NCI-H2029 (cell line): ENCODE measurements at regions not wholly inside any gene's neighbourhood (a gene's known extent, or its start where the extent isn't known, plus 50 kb on each side); places are given as distances from the start of the nearest gene placed in this dataset.
"Not testable (repeated sequence)": the region's sequence is repeated elsewhere in the genome, so short reads cannot be mapped to it uniquely, and the experiment has no call there.

ENCODE experiments used
- DNase-seq: peaks from one replicate; lab custom pipeline; 2025; lab: John Stamatoyannopoulos, UW

GRCh38 chr13:58619396-58620113 is 988.0 kb downstream of the PCDH17 start:
- DNase-seq = no peak

GRCh38 chr13:58620176-58620575 is 988.6 kb downstream of the PCDH17 start:
- DNase-seq = no peak

- no peak for DNase-seq
Measured at GRCh38 chr13:58625703-58626389, 994.3 kb downstream of the PCDH17 start.

- DNase-seq = no peak
Measured at GRCh38 chr13:58630794-58631193, 999.2 kb downstream of the PCDH17 start.

- no peak for DNase-seq
Measured at GRCh38 chr13:58633226-58633625, 1001.7 kb downstream of the PCDH17 start.

GRCh38 chr13:58655086-58655485 is 1023.5 kb downstream of the PCDH17 start:
- no peak for DNase-seq

- DNase-seq = no peak
Measured at GRCh38 chr13:58660826-58661225, 1029.3 kb downstream of the PCDH17 start.

- DNase-seq = no peak
Measured at GRCh38 chr13:58666331-58666730, 1034.8 kb downstream of the PCDH17 start.

GRCh38 chr13:58667096-58667495 is 1035.6 kb downstream of the PCDH17 start:
- DNase-seq = no peak

GRCh38 chr13:58680115-58680514 is 1048.6 kb downstream of the PCDH17 start:
- DNase-seq = no peak

GRCh38 chr13:58682616-58683015 is 1051.1 kb downstream of the PCDH17 start:
- no peak for DNase-seq

- DNase-seq = no peak
Measured at GRCh38 chr13:58687148-58687547, 1055.6 kb downstream of the PCDH17 start.

- DNase-seq = no peak
Measured at GRCh38 chr13:58698531-58698930, 1067.0 kb downstream of the PCDH17 start.

- no peak for DNase-seq
Measured at GRCh38 chr13:58704953-58705352, 1073.4 kb downstream of the PCDH17 start.

- no peak for DNase-seq
Measured at GRCh38 chr13:58706421-58706820, 1074.9 kb downstream of the PCDH17 start.

- no peak for DNase-seq
Measured at GRCh38 chr13:58712191-58712590, 1080.6 kb downstream of the PCDH17 start.

- not testable (repeated sequence) for DNase-seq
Measured at GRCh38 chr13:58714016-58714415, 1082.5 kb downstream of the PCDH17 start.

GRCh38 chr13:58721273-58721672 is 1089.7 kb downstream of the PCDH17 start:
- DNase-seq = no peak

- no peak for DNase-seq
Measured at GRCh38 chr13:58728126-58728525, 1096.6 kb downstream of the PCDH17 start.

GRCh38 chr13:58729361-58729760 is 1097.8 kb downstream of the PCDH17 start:
- no peak for DNase-seq

- no peak for DNase-seq
Measured at GRCh38 chr13:58744686-58745085, 1113.1 kb downstream of the PCDH17 start.

GRCh38 chr13:58767566-58767965 is 1136.0 kb downstream of the PCDH17 start:
- DNase-seq = no peak

- no peak for DNase-seq
Measured at GRCh38 chr13:58773280-58773859, 1141.8 kb downstream of the PCDH17 start.
